Immature natural killer cell (primary cell): ENCODE measurements at regions not wholly inside any gene's neighbourhood (a gene's known extent, or its start where the extent isn't known, plus 50 kb on each side); places are given as distances from the start of the nearest gene placed in this dataset.

Experiments
- DNase-seq, 3 donors: peaks; one replicate each; pipeline ENCODE4 v3.0.0; 2022; ENCODE audit warnings: mixed read lengths in 1 of 3
- H3K27ac Mint-ChIP-seq, 6 donors: one replicate each; pipeline ENCODE4 v1.8.0; 2020; ENCODE audit warnings: mixed read lengths in 6 of 6, mild to moderate bottlenecking in 5 of 6, inconsistent platforms in 4 of 6, moderate library complexity in 3 of 6
- H3K27me3 Mint-ChIP-seq, 3 donors: one replicate each; pipeline ENCODE4 v1.8.0; 2020 to 2021; ENCODE audit warnings: low read depth in 3 of 3, mild to moderate bottlenecking in 3 of 3, mixed read lengths in 3 of 3, moderate library complexity in 3 of 3, inconsistent platforms in 1 of 3
- H3K36me3 Mint-ChIP-seq, 3 donors: one replicate each; pipeline ENCODE4 v1.8.0; 2020; ENCODE audit warnings: mixed read lengths in 3 of 3, inconsistent platforms in 2 of 3, mild to moderate bottlenecking in 2 of 3
- H3K4me1 Mint-ChIP-seq, 2 donors: one replicate each; pipeline ENCODE4 v1.8.0; 2020; ENCODE audit warnings: inconsistent platforms in 2 of 2, mild to moderate bottlenecking in 2 of 2, mixed read lengths in 2 of 2, moderate library complexity in 1 of 2
- H3K4me3 Mint-ChIP-seq, 5 donors: one replicate each; pipeline ENCODE4 v1.8.0; 2020; ENCODE audit warnings: mild to moderate bottlenecking in 5 of 5, mixed read lengths in 5 of 5, inconsistent platforms in 3 of 5, moderate library complexity in 3 of 5
- H3K9me3 Mint-ChIP-seq, 6 donors: one replicate each; pipeline ENCODE4 v1.8.0; 2020; ENCODE audit warnings: mild to moderate bottlenecking in 6 of 6, mixed read lengths in 6 of 6, inconsistent platforms in 4 of 6, moderate library complexity in 3 of 6

DNA sequence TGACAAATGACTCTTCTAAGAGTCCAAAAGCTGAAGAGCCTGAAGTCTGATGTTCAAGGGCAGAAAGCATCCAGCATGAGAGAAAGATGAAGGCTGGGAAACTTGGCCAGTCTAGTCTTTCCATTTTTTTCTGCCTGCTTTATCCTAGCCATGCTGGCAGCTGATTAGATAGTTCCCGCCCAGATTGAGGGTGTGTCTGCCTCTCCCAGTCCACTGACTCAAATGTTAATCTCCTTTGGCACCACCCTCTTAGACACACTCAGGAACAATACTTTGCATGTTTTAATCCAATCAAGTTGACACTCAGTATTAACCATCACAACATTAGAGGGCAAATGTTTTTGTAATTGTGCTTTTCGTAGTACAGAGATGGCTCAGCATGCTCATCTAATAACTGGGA, 267.5 kb upstream of the KLHL1 start:
- Mint-ChIP-seq H3K4me3 (no peak overlapping the region), H3K4me1 (no peaks in the 10 kb centered on the region), H3K27ac (no peak overlapping the region), H3K27me3 (no peaks in the 10 kb centered on the region), H3K36me3 (no peaks in the 10 kb centered on the region), H3K9me3 (peaks cover 5 to 38% (median 10%) of the 10 kb centered on the region in 6 donors)
- DNase-seq: no peak

DNA sequence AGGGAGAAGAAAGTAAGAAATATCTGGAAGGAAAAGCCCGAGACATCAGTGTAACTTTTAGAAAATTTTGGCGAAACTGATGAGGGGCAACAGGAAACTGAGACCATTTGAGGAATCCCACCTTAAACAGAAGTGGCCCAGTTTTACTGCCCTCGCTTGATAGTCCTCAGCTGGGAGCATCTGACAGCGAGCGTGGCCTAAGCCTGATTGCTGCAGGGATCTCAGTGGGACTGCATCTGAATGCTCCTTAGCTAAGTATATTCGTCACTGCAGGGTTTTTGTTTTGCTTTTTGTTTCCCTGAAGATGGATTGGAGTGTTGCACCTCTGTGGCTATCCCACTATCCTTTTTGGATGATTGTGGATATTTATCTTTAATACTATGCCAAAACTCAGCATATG, 262.7 kb upstream of the KLHL1 start:
- no peaks in the 10 kb centered on the region for H3K4me1 Mint-ChIP-seq
- no peak overlapping the region for H3K27ac Mint-ChIP-seq
- H3K4me3 Mint-ChIP-seq: no peak overlapping the region
- no peaks in the 10 kb centered on the region for H3K36me3 Mint-ChIP-seq
- H3K27me3 Mint-ChIP-seq: no peaks in the 10 kb centered on the region
- peaks cover 2 to 45% (median 9%) of the 10 kb centered on the region in 6 donors for H3K9me3 Mint-ChIP-seq
- no peak for DNase-seq

DNA sequence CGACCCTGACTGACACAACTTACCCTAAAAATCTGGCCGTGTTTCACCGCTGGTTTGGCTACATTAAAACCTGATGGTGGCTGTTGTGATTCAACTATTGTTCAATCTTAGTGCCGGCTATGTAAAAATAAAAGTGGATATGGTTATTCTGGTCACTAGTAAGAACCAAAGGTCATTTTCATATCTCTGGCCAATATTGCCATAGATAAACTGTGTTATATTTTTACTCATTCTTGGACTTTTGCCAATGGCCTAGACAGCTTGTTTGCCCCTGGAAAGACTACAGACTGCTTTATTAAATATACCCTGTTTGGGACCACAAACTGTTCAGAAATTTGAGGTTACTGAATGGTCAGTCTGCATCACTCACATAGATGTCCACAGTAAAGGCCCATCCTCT, 258.5 kb upstream of the KLHL1 start:
- DNase-seq: no peak
- Mint-ChIP-seq H3K27me3 (no peaks in the 10 kb centered on the region), H3K27ac (no peak overlapping the region), H3K36me3 (no peaks in the 10 kb centered on the region), H3K4me3 (no peak overlapping the region), H3K9me3 (peaks cover 4 to 47% (median 21%) of the 10 kb centered on the region in 6 donors), H3K4me1 (no peaks in the 10 kb centered on the region)

DNA sequence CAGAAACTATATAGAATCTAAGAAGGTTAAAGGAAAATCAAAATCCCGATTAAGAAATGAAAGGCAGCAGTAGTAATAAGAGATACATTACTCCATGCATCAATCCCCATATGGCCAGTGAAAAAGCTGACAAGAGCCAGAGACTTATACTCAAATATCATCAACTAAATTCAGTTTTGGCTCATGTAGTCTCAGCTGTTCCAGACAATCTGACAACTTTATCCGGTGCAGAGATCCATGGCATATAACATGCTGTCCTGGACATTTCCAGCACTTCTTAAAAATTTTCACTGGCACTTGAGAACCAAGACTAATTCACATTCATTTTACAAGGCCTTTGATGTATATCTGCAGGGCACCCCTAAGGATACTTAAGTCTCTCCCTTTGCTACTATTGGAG, 255.7 kb upstream of the KLHL1 start:
- no peaks in the 10 kb centered on the region for H3K36me3 Mint-ChIP-seq
- H3K4me3 Mint-ChIP-seq: no peak overlapping the region
- no peaks in the 10 kb centered on the region for H3K4me1 Mint-ChIP-seq
- DNase-seq: no peak
- H3K9me3 Mint-ChIP-seq: peaks cover 2 to 44% (median 17%) of the 10 kb centered on the region in 6 donors
- no peaks in the 10 kb centered on the region for H3K27me3 Mint-ChIP-seq
- H3K27ac Mint-ChIP-seq: no peak overlapping the region

DNA sequence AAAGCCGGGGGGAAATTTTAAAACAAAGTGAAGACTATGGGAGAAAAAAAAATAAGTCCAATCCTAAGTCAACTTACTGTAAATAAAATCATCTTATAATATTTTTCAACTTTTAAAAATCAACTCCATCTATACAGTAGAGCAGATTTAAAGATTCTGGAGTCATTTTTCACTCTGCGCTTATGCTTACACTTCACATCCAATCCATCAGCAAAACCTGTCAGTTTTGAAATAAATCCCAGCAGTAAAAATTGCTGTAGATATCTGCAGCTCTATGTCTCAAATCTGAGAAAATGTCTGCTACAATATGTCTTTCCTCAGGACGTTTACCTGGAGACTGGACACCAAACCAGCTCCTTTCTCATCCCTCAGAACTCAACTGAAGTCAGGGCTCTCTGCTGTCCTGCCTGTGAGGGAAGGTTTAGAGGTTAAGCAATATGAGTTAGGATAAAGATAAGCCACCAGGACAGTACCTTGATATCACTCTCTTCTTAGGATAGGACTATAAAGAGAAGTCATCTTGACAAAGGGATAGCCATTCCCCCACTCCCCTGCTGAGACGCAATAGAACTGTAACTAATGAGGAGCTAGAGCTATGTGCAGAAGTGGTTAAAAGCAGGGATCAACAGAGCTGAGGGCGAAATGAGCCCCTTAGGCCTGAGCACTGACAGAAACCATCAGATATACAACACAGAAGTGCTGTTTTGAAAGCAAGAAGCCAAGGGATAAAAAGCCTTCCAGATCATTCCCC, 254.7 kb upstream of the KLHL1 start:
- no peaks in the 10 kb centered on the region for H3K36me3 Mint-ChIP-seq
- no peaks in the 10 kb centered on the region for H3K4me1 Mint-ChIP-seq
- peaks cover 5 to 46% (median 17%) of the 10 kb centered on the region in 6 donors for H3K9me3 Mint-ChIP-seq
- DNase-seq: no peak
- no peaks in the 10 kb centered on the region for H3K27me3 Mint-ChIP-seq
- H3K27ac Mint-ChIP-seq: no peak overlapping the region
- H3K4me3 Mint-ChIP-seq: no peak overlapping the region

DNA sequence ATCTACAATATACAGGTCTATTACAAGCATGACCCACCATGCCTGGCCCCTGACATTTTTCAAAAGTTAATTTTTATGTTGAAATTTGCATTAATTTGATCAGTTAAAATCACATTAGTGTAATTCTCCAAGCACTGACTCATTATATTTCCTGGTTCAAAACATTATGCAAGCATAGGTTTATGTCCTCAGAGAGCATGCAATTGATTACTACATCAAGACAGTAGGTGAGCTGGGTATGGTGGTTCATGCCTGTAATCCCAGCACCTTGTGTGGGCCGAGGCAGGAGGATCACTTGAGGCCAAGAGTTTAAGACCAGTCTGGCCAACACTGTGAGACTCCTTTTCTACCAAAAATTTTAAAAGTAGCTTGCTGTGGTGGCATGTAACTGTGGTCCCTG, 248.8 kb upstream of the KLHL1 start:
- peaks cover 0 to 28% (median 12%) of the 10 kb centered on the region in 6 donors for H3K9me3 Mint-ChIP-seq
- no peaks in the 10 kb centered on the region for H3K4me1 Mint-ChIP-seq
- H3K4me3 Mint-ChIP-seq: no peak overlapping the region
- no peaks in the 10 kb centered on the region for H3K27me3 Mint-ChIP-seq
- H3K27ac Mint-ChIP-seq: no peak overlapping the region
- no peak for DNase-seq
- H3K36me3 Mint-ChIP-seq: no peaks in the 10 kb centered on the region

DNA sequence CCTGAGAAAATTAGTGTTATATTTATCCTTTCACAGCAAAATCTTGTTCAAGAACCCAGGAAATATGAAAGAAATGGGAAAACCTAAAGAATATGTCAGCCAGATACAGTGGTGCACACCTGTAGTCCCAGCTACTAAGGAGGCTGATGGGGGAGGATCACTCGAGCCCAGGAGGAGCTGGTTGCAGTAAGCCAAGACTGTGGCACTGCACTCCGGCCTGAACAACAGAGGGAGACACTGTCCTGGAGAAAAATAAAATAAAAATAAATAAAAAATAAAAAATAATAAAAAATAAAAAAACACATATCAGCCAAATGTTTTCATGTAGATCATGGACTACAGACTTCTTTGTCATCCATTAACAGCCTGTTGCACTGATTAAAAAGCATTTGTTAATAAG, 244.8 kb upstream of the KLHL1 start:
- no peak for DNase-seq
- Mint-ChIP-seq H3K36me3 (no peaks in the 10 kb centered on the region), H3K4me3 (no peak overlapping the region), H3K4me1 (no peaks in the 10 kb centered on the region), H3K9me3 (peaks cover 7 to 40% (median 28%) of the 10 kb centered on the region in 6 donors), H3K27ac (no peak overlapping the region), H3K27me3 (peaks cover 0 to 2% (median 0%) of the 10 kb centered on the region in 3 donors)

DNA sequence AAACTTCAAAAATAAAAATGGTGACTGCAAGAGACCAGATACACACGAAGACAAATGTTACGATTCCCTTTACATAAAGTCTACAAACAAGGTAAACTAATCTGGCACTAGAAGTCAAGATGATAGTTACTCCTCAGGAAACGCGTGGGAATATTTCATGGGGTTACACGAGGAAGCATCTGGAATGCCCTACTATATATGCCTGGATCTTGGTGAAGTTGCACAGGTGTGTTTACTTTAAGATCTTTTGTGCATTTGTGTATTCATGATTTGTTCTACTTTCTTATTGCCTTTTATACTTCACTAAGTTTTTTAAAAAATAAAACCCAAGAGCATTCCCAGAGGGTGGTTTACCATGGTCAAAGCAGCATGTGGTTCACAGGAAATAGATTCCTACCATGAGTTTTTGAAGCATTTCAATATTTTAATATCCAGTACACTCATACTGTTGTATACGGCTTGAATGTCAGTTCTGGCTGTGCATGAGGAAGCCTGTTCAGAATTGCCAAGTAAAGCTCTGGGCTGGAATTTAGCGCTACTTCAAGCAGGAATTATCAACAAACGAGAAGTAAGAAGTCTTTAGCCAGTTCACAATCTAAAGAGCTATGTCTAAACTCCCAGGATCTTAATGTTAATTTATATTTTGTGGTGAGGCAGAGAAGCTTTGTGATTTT, 239.8 kb upstream of the KLHL1 start:
- Mint-ChIP-seq H3K27ac (no peak overlapping the region), H3K4me3 (no peak overlapping the region), H3K36me3 (no peaks in the 10 kb centered on the region), H3K9me3 (peaks cover 15 to 54% (median 31%) of the 10 kb centered on the region in 6 donors), H3K27me3 (peaks cover 0 to 2% (median 0%) of the 10 kb centered on the region in 3 donors), H3K4me1 (no peaks in the 10 kb centered on the region)
- no peak for DNase-seq

DNA sequence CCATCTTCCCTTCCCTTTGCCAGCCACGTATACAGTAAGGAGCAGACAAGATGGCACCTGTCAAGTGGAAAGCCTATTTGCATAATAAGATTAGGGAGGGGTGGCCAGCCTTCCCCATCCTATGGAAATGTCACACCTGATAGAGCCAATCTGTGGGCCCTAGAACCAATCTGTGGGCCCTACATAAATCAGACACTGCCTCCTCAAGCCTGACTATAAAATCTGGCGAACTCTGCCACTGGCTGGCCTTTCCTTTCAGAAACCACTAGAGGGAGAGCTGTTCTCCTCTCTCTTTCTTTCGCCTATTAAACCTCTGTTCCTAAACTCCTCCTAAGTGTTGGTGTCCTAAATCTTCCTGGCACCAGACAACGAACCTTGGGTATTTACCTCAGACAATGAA, 231.5 kb upstream of the KLHL1 start:
- Mint-ChIP-seq H3K9me3 (peaks cover 8 to 50% (median 24%) of the 10 kb centered on the region in 6 donors), H3K36me3 (no peaks in the 10 kb centered on the region), H3K4me1 (no peaks in the 10 kb centered on the region), H3K27ac (no peak overlapping the region), H3K27me3 (peaks cover 0 to 4% (median 0%) of the 10 kb centered on the region in 3 donors), H3K4me3 (no peak overlapping the region)
- DNase-seq: no peak

DNA sequence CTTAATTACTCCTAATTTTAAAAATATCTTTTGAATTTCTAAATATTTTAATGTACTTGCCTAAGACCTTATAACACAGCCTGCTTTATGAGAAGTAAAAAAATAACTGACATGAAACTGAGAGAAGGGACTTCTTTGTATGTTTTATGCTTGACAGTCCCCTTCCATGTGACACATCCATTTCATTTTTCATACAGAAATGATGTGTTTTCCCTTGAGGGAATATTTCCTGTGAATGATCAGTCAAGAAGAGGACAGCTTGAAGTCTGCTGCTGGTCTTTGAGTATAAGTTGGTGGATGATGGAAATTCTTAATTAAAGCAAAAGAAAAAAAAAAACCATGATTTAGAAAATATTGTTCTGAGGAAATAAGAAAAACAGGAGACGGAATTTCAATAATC, 230.4 kb upstream of the KLHL1 start:
- H3K9me3 Mint-ChIP-seq: peaks cover 8 to 52% (median 25%) of the 10 kb centered on the region in 6 donors
- DNase-seq: no peak
- no peaks in the 10 kb centered on the region for H3K36me3 Mint-ChIP-seq
- no peaks in the 10 kb centered on the region for H3K4me1 Mint-ChIP-seq
- peaks cover 0 to 4% (median 0%) of the 10 kb centered on the region in 3 donors for H3K27me3 Mint-ChIP-seq
- no peak overlapping the region for H3K27ac Mint-ChIP-seq
- H3K4me3 Mint-ChIP-seq: no peak overlapping the region

DNA sequence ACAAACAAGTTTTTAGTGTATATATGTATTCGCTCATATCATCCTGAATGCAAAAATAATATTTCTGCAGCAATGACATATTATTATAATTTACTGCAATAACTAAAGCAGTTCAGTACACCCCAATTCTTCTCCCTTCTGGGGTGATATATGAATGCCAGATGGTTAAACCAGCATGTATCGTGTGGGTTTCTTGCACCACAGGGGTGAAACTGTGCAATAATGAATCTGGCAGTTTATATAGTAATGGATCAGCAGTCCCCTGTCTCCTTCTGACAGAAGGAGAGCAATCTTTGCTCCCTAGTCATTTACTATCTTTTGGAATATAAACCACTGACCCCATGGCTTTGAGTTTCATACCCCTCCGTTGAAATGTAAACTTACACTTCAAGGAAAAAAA, 228.6 kb upstream of the KLHL1 start:
- DNase-seq: no peak
- no peaks in the 10 kb centered on the region for H3K4me1 Mint-ChIP-seq
- peaks cover 0 to 4% (median 0%) of the 10 kb centered on the region in 3 donors for H3K27me3 Mint-ChIP-seq

DNA sequence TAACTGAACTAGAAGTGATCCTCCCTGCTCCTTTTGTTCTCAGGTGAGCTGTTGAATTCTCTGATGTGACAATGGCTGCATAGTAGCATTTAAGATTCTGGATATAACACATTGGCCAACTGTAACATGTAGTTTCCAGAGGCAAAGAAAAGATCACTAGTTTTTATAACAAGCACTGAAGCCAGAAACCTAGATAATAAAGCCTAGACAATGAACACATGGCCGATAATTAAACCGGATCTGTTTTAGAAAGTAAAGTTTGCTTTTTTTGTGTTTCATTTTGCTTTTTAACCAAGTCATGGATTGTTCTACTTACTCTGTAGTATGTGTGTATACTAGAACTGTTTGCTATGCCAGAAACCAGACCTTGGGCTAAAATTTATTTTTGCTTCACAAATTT, 225.5 kb upstream of the KLHL1 start:
- no peaks in the 10 kb centered on the region for H3K4me1 Mint-ChIP-seq
- no peak for DNase-seq
- peaks cover 0 to 2% (median 0%) of the 10 kb centered on the region in 3 donors for H3K27me3 Mint-ChIP-seq
- H3K36me3 Mint-ChIP-seq: no peaks in the 10 kb centered on the region
- H3K27ac Mint-ChIP-seq: no peak overlapping the region
- H3K4me3 Mint-ChIP-seq: no peak overlapping the region
- H3K9me3 Mint-ChIP-seq: peaks cover 8 to 46% (median 33%) of the 10 kb centered on the region in 6 donors

More for the DNA sequence above, 228.6 kb upstream of the KLHL1 start:
- H3K4me3 Mint-ChIP-seq: no peak overlapping the region
- H3K27ac Mint-ChIP-seq: no peak overlapping the region
- no peaks in the 10 kb centered on the region for H3K36me3 Mint-ChIP-seq
- peaks cover 10 to 61% (median 34%) of the 10 kb centered on the region in 6 donors for H3K9me3 Mint-ChIP-seq

DNA sequence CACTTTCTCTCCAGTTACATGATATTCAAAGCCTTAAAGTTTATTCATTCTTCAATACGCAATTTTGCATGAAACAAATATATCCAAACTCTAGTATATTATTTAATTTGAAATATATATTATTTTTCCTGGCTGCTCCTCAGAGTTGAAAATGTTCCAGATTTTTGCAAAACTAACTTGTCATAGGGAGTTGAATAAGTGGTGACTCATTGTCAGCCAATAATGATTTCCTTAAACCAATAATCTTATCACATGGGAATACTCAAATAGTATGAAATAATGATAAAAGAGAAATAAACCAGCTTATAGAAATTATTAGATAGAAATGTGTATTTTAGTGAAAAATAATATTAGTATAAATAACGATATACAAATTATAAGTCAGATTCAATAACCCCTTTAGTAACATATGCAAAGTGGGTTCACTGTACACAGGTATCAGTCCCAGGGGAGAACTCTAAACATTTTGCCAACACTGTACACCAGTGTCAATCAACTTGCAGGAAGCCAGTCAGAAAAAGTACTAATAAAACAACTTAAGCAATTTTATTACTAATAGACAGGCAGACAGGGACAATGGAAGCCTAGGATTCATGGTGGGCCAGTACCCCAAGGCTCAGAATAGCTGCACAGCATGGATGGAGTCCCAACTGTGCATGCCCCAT, 222.6 kb upstream of the KLHL1 start:
- Mint-ChIP-seq H3K27ac (no peak overlapping the region), H3K36me3 (no peaks in the 10 kb centered on the region), H3K4me1 (no peaks in the 10 kb centered on the region), H3K4me3 (no peak overlapping the region), H3K9me3 (peaks cover 8 to 39% (median 25%) of the 10 kb centered on the region in 6 donors), H3K27me3 (no peaks in the 10 kb centered on the region)
- no peak for DNase-seq

DNA sequence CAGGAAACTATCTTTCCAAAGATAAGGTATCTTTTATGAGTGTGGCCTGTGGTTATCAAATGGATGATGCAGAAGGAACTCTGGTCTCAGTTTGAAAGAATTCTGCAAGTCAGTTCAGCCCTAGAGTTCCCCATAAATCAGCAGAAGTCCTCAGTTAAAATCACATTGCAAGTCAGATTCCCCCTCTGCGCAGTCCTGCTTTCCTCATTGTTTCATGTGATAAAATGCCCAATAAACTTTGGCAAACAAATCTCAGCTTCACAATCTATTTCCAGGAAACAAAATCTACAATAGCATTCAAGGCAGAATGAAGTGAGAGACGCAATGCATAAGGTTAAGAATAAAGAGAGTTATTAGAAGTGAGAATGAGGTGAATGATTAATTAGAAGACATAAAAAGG, 216.3 kb upstream of the KLHL1 start:
- Mint-ChIP-seq H3K4me3 (no peak overlapping the region), H3K4me1 (no peaks in the 10 kb centered on the region), H3K9me3 (peaks cover 6 to 27% (median 15%) of the 10 kb centered on the region in 6 donors), H3K27me3 (no peaks in the 10 kb centered on the region), H3K36me3 (no peaks in the 10 kb centered on the region), H3K27ac (no peak overlapping the region)
- no peak for DNase-seq
